ENCODE measurements at regions not wholly inside any gene's neighbourhood (a gene's known extent, or its start where the extent isn't known, plus 50 kb on each side); places are given as distances from the start of the nearest gene placed in this dataset.

GRCh38 chr1:194062526-194062925, 876.1 kb upstream of the B3GALT2 start:
- TF ChIP-seq NBN (IDR thresholded peaks at IDR 0.05), result no peak
- no peak for TF ChIP-seq CTCF (IDR thresholded peaks at IDR 0.05 in 2 of 3, conservative IDR thresholded peaks at IDR 0.05 in 1 of 3; ENCODE audit: control insufficient read depth in 2 of 3, extremely low read depth in 1 of 3, insufficient read depth in 1 of 3, low read depth in 3 of 3, low read length in 3 of 3)
- no peak for TF ChIP-seq POLR2AphosphoS5 (IDR thresholded peaks at IDR 0.05; ENCODE audit: low read length)
- no peak for TF ChIP-seq ZBTB11 (CRISPR knock-in tag; IDR thresholded peaks at IDR 0.05)
- no peak for TF ChIP-seq NR2C1 (IDR thresholded peaks at IDR 0.05)
- TF ChIP-seq IRF3 (IDR thresholded peaks at IDR 0.05), result no peak
- TF ChIP-seq EGR1 (IDR thresholded peaks at IDR 0.05; ENCODE audit: borderline replicate concordance in 1 of 2, low read depth in 2 of 2, low read length in 2 of 2), result no peak
- TF ChIP-seq MYC (IDR thresholded peaks at IDR 0.05; ENCODE audit: insufficient read depth, insufficient read length, insufficient replicate concordance, low read length, severe bottlenecking), result no peak
- no peak for TF ChIP-seq RBBP5 (conservative IDR thresholded peaks at IDR 0.05)
